ENCODE measurements at regions not wholly inside any gene's neighbourhood (a gene's known extent, or its start where the extent isn't known, plus 50 kb on each side); places are given as distances from the start of the nearest gene placed in this dataset.
A peak's percentile ranks its signal among the peaks of the same experiment; 100 is the strongest.

DNA sequence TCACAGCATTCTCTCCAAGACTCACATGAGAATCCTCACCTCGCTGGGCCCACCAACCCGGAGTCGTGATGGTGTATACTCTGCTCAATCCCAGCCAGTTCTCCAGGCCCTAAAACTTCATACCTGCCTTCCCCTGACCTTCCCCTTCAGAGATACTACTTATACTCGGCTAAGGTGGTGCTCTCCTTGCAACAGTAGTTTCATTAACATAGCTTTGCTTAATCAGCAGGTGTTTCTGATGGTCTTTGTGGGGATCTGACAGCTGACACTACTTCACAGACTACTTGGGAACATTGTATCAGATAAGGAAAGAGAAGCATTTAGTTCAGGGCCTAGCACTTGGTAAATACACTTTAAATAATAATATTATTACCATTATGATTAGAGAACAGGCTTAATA is 301.5 kb upstream of the DAB1 start:
- Histone ChIP-seq H3K9me3 (ENCODE audit: control insufficient read depth, low read length) (no peaks in the 10 kb centered on the region), H3K9ac (ENCODE audit: extremely low read depth, low read length, poor library complexity, severe bottlenecking) (no peak overlapping the region), H3K4me3 (ENCODE audit: low read length) (no peak overlapping the region), H3K27ac (ENCODE audit: low read depth, low read length) (no peak overlapping the region), H3K4me1 (ENCODE audit: control insufficient read depth, insufficient read depth, low read length) (peaks cover 3% of the 10 kb centered on the region), H3K36me3 (ENCODE audit: control insufficient read depth, insufficient read depth, low read length) (no peaks in the 10 kb centered on the region), H3K27me3 (ENCODE audit: control insufficient read depth, insufficient read depth, low read length, poor library complexity, severe bottlenecking) (peaks cover 87% of the 10 kb centered on the region)
- Mint-ChIP-seq H3K9me3 (no peaks in the 10 kb centered on the region), H3K4me1 (peaks cover 31% of the 10 kb centered on the region), H3K36me3 (ENCODE audit: low read depth) (no peaks in the 10 kb centered on the region), H3K4me3 (no peak overlapping the region), H3K27ac (no peak overlapping the region), H3K27me3 (ENCODE audit: insufficient read depth) (peaks cover 94% of the 10 kb centered on the region)
- 68 to 80% methylated on average over 4 of the region's 4 CpGs for WGBS, 2 experiments (ENCODE audit: insufficient coverage in 1 of 2, insufficient read length in 1 of 2)
- no peak for DNase-seq
- TF ChIP-seq CTCF (conservative IDR thresholded peaks at IDR 0.05), result no peak

DNA sequence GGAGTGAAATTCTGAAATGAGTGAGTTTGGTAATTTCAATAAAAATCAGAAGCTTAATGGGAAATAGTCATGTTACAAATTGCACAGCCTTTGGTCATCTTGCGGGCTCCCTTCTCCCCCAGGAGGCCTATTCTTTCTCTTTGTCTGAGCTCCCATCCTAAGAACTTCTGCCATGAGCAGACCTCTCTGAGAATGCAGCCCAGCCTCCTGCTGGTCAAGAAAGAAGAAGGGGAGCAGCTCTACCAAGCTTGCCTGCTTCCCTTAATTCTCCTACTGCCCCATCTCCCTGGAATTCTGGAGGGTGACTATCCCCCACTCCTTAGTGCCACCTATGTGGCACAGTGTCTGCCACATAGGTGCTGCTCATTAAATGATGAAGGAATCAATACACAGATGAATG is 300.7 kb upstream of the DAB1 start:
- no peaks in the 10 kb centered on the region for H3K9me3 Mint-ChIP-seq
- H3K36me3 ChIP-seq (ENCODE audit: control insufficient read depth, insufficient read depth, low read length), result no peaks in the 10 kb centered on the region
- peak; percentile 58 for TF ChIP-seq CTCF (conservative IDR thresholded peaks at IDR 0.05)
- no peak overlapping the region for H3K27ac Mint-ChIP-seq
- H3K4me3 Mint-ChIP-seq, result no peak overlapping the region
- peaks cover 96% of the 10 kb centered on the region for H3K27me3 Mint-ChIP-seq (ENCODE audit: insufficient read depth)
- 88% methylated on average over 1 of the region's 1 CpG; no CpG with 5 or more reads in 1 of the 2 experiments for WGBS, 2 experiments (ENCODE audit: insufficient coverage in 1 of 2, insufficient read length in 1 of 2)
- DNase-seq, result no peak
- peaks cover 87% of the 10 kb centered on the region for H3K27me3 ChIP-seq (ENCODE audit: control insufficient read depth, insufficient read depth, low read length, poor library complexity, severe bottlenecking)
- H3K4me3 ChIP-seq (ENCODE audit: low read length), result no peak overlapping the region
- no peaks in the 10 kb centered on the region for H3K9me3 ChIP-seq (ENCODE audit: control insufficient read depth, low read length)
- H3K36me3 Mint-ChIP-seq (ENCODE audit: low read depth), result no peaks in the 10 kb centered on the region
- peaks cover 31% of the 10 kb centered on the region for H3K4me1 Mint-ChIP-seq
- H3K27ac ChIP-seq (ENCODE audit: low read depth, low read length), result no peak overlapping the region
- peaks cover 3% of the 10 kb centered on the region for H3K4me1 ChIP-seq (ENCODE audit: control insufficient read depth, insufficient read depth, low read length)
- H3K9ac ChIP-seq (ENCODE audit: extremely low read depth, low read length, poor library complexity, severe bottlenecking), result no peak overlapping the region

DNA sequence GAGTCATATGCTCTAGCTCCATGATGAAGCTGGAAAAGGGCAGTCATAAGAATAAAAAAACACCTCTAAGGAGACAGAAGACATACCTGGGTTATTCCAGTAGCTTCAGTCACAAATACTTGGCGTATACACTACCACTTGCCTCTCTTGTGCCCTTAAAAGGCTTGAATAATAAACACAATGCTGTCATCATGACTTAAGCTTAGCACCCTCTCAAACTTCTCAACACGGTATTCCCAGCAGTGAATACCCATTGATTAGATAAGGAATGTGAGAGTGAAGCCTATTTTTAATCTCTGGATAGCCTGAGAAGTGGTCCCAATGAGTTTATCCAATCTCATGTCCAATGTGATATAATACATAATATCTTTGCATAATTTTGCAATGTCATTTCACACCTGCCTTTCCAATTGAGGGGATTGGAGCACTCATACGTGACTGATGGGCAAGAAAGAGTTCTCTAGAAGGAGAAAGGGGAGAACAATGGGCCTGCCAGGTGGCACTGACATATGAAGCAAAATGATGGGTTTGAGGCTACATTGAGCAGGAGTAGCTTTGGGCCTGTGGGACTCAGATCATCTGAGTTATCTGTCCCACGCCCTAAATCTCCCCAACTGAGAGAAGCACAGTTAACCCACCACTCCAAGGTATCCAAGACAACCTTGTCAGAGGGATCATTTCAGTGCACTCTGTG is 298.6 kb upstream of the DAB1 start:
- Histone ChIP-seq H3K9ac (ENCODE audit: extremely low read depth, low read length, poor library complexity, severe bottlenecking) (no peak overlapping the region), H3K27me3 (ENCODE audit: control insufficient read depth, insufficient read depth, low read length, poor library complexity, severe bottlenecking) (peaks cover 69% of the 10 kb centered on the region), H3K27ac (ENCODE audit: low read depth, low read length) (no peak overlapping the region), H3K36me3 (ENCODE audit: control insufficient read depth, insufficient read depth, low read length) (no peaks in the 10 kb centered on the region), H3K9me3 (ENCODE audit: control insufficient read depth, low read length) (no peaks in the 10 kb centered on the region), H3K4me3 (ENCODE audit: low read length) (no peak overlapping the region), H3K4me1 (ENCODE audit: control insufficient read depth, insufficient read depth, low read length) (peaks cover 3% of the 10 kb centered on the region)
- 68 to 90% methylated on average over 3 to 4 of the region's 4 CpGs for WGBS, 2 experiments (ENCODE audit: insufficient coverage in 1 of 2, insufficient read length in 1 of 2)
- H3K36me3 Mint-ChIP-seq (ENCODE audit: low read depth), result no peaks in the 10 kb centered on the region
- H3K27me3 Mint-ChIP-seq (ENCODE audit: insufficient read depth), result peaks cover 88% of the 10 kb centered on the region
- TF ChIP-seq CTCF (conservative IDR thresholded peaks at IDR 0.05), result no peak
- no peak overlapping the region for H3K4me3 Mint-ChIP-seq
- H3K27ac Mint-ChIP-seq, result no peak overlapping the region
- peaks cover 31% of the 10 kb centered on the region for H3K4me1 Mint-ChIP-seq
- no peaks in the 10 kb centered on the region for H3K9me3 Mint-ChIP-seq
- no peak for DNase-seq
